ENCODE measurements at regions not wholly inside any gene's neighbourhood (a gene's known extent, or its start where the extent isn't known, plus 50 kb on each side); places are given as distances from the start of the nearest gene placed in this dataset.
A peak's percentile ranks its signal among the peaks of the same experiment; 100 is the strongest.
"Not testable (repeated sequence)": the region's sequence is repeated elsewhere in the genome, so short reads cannot be mapped to it uniquely, and the experiment has no call there.

DNA sequence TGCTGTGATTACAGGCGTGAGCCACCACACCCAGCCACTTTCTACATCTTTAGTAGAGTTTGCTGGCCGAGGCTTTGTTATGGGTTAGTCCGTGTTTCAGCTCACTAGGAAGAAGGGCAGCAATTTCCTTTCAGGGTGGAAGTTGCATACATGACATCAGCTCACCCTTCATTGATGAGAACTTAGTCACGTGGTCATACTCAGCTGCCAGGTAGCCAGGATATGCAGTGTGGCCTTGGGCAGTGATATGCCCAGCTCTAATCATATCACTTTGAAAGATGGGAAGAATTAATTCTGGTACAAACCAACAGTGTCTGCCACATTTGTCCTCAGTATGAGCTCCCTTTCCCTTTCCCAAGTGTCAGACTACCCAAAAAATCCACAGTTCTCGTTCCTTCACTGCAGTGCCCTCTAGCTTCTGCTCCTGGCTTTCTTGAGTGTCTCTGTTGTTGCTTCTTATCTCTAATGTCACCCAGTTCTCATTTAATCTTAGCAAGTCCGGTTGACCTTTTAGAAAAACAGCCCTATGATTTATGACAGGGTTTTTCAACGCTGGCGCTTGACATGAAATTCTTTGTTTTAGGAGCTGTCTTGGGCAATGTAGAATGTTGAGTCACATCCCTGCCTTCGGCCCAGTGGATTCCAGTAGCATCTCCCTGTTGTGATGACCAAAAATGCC is 108.7 kb upstream of the ITGB1 start:
- Mint-ChIP-seq H3K27me3 (no peaks in the 10 kb centered on the region), H3K4me3 (no peak overlapping the region), H3K4me1 (peaks cover 9% of the 10 kb centered on the region), H3K27ac (no peak overlapping the region), H3K36me3 (no peaks in the 10 kb centered on the region), H3K9me3 (peaks cover 2% of the 10 kb centered on the region)
- no peak for ATAC-seq

DNA sequence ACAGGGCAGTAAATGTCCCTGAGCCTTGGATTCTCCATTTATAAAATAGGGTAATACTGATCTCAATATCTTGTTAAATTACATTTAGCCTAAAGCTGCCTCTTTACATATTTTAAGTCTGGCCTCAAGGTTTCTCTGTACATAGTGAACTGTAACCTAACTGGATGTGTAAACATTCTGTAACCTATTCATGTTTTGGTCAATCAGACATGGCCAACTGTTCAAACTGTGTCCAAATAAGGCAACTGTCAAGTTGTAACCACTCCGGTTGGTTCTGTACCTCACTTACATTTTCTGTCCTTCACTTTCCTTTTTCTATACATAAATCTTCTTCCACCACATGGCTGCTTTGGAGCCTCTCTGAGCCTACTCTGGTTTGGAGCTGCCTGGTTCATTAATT is 107.1 kb upstream of the ITGB1 start:
- ATAC-seq: no peak
- H3K27ac Mint-ChIP-seq: no peak overlapping the region
- peaks cover 9% of the 10 kb centered on the region for H3K4me1 Mint-ChIP-seq
- no peak overlapping the region for H3K4me3 Mint-ChIP-seq
- H3K27me3 Mint-ChIP-seq: no peaks in the 10 kb centered on the region
- H3K36me3 Mint-ChIP-seq: no peaks in the 10 kb centered on the region
- H3K9me3 Mint-ChIP-seq: peaks cover 2% of the 10 kb centered on the region

DNA sequence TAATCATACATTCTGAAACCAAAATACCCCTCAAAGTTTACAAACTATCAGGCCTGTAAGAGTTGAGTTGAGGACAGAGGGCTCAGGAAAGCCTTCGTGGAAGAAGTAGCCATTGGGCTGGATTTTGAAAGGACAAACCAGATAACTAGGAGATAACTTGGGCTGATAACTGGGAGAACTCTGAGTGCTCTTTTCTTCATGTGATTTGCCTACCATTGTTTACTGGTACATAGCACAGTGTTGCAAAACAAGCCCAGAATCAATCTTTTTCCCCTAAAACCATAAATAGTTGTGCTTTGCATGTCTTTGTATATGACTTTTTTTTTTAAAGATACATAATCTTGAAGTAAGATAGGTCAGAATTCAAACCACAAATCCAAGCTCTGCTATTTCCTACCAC is 106.7 kb upstream of the ITGB1 start:
- Mint-ChIP-seq H3K9me3 (peaks cover 2% of the 10 kb centered on the region), H3K4me3 (no peak overlapping the region), H3K27ac (no peak overlapping the region), H3K4me1 (peaks cover 8% of the 10 kb centered on the region), H3K36me3 (no peaks in the 10 kb centered on the region), H3K27me3 (no peaks in the 10 kb centered on the region)
- ATAC-seq: no peak

DNA sequence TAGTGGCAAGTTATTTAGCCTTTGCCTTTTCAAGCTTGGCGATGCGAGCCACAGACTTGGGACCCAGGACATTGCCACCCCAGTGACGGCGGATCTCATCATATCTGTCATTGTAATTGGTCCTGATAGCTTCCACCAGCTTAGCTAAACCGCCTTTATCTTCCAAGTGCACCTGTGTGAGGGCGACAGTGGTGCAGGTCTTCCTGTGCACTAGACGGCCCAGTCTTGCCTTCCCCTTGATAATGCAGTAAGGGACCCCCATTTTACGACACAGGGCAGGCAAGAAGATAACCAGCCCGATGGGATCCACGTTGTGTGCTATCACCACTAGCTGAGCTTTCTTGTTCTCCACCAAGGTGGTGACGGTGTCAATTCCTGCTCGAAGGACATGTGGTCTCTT is 99.6 kb upstream of the ITGB1 start:
- no peak for ATAC-seq

DNA sequence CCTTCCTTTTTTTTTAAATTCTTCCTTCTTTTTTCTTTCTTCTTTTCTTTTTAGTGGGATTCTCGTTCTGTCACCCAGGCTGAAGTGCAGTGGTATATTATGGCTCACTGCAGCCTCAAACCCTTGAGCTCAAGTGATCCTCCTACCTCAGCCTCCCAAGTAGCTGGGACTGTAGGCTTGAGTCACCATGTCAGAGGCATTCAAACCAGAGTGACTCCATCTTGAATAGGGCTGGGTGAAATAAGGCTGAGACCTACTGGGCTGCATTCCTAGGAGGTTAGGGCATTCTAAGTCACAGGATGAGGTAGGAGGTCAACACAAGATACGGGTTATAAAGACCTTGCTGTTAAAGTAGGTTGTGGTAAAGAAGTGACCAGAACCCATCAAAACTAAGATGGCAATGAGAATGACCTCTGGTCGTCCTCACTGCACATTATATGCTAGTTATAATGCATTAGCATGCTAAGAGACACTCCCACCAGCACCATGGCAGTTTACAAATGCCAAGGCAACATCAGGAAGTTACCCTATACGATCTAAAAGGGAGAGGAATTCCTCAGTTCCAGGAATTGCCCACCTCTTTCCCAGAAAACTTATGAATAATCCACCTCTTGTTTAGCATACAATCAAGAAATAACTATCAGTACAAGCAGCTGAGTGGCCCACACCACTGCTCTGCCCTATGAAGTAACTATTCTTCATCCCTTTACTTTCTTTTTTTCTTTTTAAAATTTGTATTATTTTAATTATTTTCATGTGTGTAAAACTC is 99.0 kb upstream of the ITGB1 start:
- Mint-ChIP-seq H3K36me3 (no peaks in the 10 kb centered on the region), H3K27me3 (no peaks in the 10 kb centered on the region), H3K27ac (no peak overlapping the region), H3K4me1 (no peaks in the 10 kb centered on the region), H3K9me3 (no peaks in the 10 kb centered on the region), H3K4me3 (no peak overlapping the region)
- no peak for ATAC-seq

More for the DNA sequence above, 99.6 kb upstream of the ITGB1 start:
- Mint-ChIP-seq H3K4me3 (no peak overlapping the region), H3K9me3 (no peaks in the 10 kb centered on the region), H3K27ac (no peak overlapping the region), H3K27me3 (no peaks in the 10 kb centered on the region), H3K4me1 (no peaks in the 10 kb centered on the region), H3K36me3 (no peaks in the 10 kb centered on the region)

DNA sequence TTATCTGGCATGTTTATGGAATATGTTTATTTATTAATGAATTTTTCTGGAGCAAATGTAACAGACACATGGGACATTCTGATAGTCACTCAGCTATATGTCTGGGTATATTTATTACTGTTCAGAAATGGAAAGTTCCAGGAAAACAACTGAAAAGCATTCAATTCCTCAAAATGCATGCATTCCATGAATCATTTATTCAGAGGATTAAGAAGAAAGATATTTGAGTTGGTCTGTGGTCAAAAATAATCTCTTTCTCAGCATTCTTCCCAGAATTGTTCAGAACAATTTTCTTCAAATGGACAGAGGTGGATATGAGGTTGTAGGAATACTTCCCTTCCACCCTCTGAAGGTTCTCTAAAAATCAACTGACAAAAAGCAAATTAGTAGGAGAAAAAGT is 97.6 kb upstream of the ITGB1 start:
- Mint-ChIP-seq H3K36me3 (no peaks in the 10 kb centered on the region), H3K27me3 (no peaks in the 10 kb centered on the region), H3K4me3 (no peak overlapping the region), H3K9me3 (no peaks in the 10 kb centered on the region), H3K4me1 (peaks cover 9% of the 10 kb centered on the region), H3K27ac (no peak overlapping the region)
- no peak for ATAC-seq

DNA sequence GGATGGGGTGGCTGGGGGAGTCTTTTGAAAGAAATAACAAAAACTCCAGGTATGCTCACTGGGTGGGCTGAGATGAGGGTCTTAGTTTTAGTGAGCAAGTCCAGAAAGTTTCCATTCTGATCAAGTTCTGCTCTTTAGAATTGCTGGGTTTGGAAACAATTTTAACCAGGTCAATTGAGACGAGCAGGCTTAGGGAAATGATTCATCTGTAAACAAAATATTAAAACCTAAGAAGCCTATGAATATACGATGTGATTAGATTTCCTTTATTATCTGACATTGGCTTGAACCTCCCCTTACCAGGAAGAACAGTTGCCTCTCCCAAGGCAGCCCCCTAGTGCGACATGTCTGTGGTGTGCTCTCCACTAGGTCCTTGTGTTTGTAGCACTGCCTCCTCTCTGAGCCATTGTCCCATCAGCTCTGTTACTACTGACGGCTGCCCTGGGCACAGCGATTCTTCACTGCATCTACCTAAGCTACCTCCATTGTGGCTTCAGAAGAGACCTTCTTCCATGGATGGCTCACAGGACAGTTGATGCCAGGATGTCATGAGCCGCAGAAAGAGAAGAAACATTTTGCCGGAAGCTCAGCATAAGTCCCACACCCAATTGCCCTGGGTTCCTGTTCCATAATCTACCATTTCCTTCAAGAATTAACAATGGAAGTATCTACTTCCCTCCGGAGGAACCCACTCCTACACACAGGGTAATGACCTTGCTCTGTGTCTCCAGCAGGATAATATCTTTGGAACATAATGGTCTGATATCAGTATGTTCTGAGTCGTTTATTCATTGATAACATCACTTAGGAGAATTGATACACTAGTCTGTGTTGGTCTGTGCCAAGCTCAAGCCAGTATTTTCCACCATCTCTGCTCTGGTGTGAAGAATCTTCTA is 95.1 kb upstream of the ITGB1 start:
- no peaks in the 10 kb centered on the region for H3K27me3 Mint-ChIP-seq
- H3K4me1 Mint-ChIP-seq: peaks cover 13% of the 10 kb centered on the region
- H3K36me3 Mint-ChIP-seq: no peaks in the 10 kb centered on the region
- no peak overlapping the region for H3K4me3 Mint-ChIP-seq
- no peak overlapping the region for H3K27ac Mint-ChIP-seq
- no peak for ATAC-seq
- H3K9me3 Mint-ChIP-seq: no peaks in the 10 kb centered on the region

DNA sequence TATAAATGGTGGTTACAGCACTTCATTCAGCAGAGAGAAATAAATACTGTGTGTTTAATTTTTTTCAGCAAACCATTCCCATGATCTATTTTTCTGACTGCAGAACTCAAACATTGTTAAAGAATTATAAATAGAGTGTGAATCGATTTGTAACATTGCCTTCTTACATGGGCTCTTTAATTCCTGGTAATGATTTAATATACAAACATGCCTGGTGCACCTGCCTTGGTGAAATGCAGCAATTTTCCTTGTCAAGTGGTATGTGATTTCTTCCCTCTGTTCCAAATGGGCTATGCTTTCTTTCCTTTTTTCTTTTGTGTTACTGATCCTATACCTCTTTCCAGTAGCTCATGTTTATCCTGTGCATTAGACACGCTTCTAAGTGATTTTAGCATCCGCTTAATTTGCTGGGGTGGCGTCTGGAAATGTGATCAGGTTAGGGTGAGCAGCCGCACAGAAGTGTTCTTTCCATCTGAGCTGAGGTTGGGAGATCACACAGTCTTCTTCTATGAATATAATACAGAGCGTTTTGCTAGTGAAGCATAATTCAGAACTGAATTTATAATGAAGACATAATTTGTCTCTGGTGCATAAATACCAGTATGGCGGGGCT is 94.3 kb upstream of the ITGB1 start:
- H3K27me3 Mint-ChIP-seq: no peaks in the 10 kb centered on the region
- H3K4me1 Mint-ChIP-seq: peaks cover 18% of the 10 kb centered on the region

DNA sequence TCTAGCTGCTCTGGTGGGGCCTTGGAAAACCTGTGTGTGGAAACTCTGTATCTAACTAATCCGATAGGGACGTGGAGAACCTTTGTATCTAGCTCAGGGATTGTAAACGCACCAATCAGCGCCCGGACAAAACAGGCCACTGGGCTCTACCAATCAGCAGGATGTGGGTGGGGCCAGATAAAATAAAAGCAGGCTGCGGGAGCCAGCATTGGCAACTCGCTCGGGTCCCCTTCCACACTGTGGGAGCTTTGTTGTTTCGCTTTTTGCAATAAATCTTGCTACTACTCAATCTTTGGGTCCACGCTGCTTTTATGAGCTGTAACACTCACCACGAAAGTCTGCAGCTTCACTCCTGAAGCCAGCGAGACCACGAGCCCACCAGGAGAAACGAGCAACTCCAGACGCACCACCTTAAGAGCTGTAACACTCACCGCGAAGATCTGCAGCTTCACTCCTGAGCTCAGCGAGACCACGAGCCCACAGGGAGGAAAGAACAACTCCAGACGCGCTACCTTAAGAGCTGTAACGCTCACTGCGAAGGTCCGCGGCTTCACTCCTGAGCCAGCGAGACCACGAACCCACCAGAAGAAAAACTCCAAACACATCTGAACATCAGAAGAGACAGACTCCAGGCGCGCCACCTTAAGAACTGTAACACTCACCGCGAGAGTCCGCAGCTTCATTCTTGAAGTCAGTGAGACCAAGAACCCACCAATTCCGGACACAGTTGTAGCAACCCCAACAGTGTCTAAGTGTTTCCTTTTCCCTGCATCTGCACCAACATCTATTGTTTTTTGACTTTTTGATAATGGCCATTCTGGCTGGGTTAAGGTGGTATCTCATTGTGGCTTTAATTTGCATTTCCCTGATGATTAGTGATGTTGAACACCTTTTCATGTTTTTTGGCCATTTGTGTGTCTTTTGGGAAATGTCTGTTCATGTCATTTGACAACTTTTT is 92.2 kb upstream of the ITGB1 start:
- H3K27ac Mint-ChIP-seq, H3K36me3 Mint-ChIP-seq, H3K27me3 Mint-ChIP-seq, H3K9me3 Mint-ChIP-seq, ATAC-seq: not testable (repeated sequence)
- peak overlapping the region; percentile 65 for H3K4me3 Mint-ChIP-seq
- peaks cover 19% of the 10 kb centered on the region for H3K4me1 Mint-ChIP-seq

More for the DNA sequence above, 94.3 kb upstream of the ITGB1 start:
- H3K4me3 Mint-ChIP-seq: no peak overlapping the region
- ATAC-seq: no peak
- no peak overlapping the region for H3K27ac Mint-ChIP-seq
- H3K9me3 Mint-ChIP-seq: no peaks in the 10 kb centered on the region
- no peaks in the 10 kb centered on the region for H3K36me3 Mint-ChIP-seq

DNA sequence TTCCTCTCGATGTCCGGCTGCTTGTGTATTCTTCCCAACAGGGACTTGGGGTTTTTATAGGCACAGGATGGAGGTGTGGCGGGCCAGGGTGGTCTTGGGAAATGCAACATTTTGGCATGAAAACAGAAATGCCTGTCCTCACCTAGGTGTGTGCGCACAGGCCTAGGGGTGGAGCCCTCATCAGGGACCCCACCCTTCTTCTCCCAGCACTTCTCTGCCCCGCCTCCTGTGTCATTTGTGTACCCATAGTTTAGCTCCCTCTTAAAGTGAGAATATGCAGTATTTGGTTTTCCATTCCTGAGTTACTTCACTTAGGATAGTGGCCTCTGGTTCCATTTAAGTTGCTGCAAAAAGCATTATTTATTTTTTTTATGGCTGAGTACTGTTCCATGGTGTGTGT is 90.2 kb upstream of the ITGB1 start:
- Mint-ChIP-seq H3K27me3 (no peaks in the 10 kb centered on the region), H3K27ac (no peak overlapping the region), H3K36me3 (no peaks in the 10 kb centered on the region), H3K4me3 (no peak overlapping the region), H3K4me1 (peaks cover 19% of the 10 kb centered on the region), H3K9me3 (no peaks in the 10 kb centered on the region)
- no peak for ATAC-seq

DNA sequence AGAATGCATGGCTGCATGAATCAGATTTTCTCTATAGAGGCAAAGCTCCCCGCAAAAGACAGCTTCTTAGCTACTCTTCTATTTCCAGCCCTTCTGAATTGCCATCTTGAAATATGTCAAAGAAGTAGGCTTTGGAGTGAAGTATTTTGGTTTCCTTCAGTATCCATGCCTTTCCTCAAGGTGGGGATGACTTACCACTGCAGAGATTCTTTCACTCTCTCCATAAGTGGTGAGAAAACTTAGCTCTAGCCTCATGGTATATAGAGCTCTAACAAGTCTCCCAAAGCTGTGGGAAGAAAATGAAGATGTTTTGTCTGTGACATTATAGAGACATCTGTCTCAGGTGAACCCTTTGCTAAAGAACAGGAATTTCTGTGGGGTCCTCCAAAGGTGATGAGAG is 89.6 kb upstream of the ITGB1 start:
- peaks cover 21% of the 10 kb centered on the region for H3K4me1 Mint-ChIP-seq
- ATAC-seq: no peak

DNA sequence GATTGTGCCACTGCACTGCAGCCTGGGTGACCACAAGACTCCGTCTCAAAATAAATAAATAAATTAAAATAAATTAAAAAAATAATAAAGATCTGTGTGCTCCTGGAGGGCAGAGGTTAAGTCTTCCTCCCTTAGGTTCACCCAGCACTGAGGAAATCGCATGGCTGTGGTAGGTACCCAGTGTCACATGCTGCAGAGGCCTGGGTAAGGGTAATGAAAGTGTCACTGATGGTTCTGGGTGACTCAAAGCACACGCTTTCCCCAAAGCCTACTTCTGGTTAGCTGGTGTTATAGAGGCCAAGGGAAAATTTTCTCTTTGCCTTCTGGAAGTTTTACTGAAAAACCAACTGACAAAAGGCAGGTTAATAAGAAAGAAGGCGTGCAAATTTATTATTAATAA is 88.8 kb upstream of the ITGB1 start:
- H3K4me3 Mint-ChIP-seq: no peak overlapping the region
- H3K9me3 Mint-ChIP-seq: no peaks in the 10 kb centered on the region
- H3K36me3 Mint-ChIP-seq: no peaks in the 10 kb centered on the region
- no peaks in the 10 kb centered on the region for H3K27me3 Mint-ChIP-seq
- peaks cover 30% of the 10 kb centered on the region for H3K4me1 Mint-ChIP-seq
- no peak overlapping the region for H3K27ac Mint-ChIP-seq
- ATAC-seq: no peak

More for the DNA sequence above, 89.6 kb upstream of the ITGB1 start:
- Mint-ChIP-seq H3K27ac (no peak overlapping the region), H3K36me3 (no peaks in the 10 kb centered on the region), H3K9me3 (no peaks in the 10 kb centered on the region), H3K4me3 (no peak overlapping the region), H3K27me3 (no peaks in the 10 kb centered on the region)

DNA sequence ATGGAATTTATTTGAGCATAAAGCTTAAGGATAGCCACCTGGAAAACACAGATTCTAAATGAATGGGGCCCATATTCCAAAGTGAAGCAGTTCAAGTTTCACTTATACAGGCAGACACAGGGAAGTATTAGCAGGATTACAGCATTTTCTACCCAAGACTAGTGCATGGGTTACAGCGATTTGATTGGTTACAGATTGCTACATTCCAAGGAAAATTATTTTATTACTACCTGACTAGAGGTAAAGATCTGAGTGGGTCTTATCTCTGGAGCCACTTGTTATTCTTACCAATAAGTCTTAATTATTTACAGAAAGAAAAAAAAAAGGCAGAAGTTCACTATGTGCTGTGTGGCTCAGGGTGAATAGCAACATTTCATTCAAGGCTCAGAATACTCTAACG is 87.4 kb upstream of the ITGB1 start:
- H3K27ac Mint-ChIP-seq: no peak overlapping the region
- no peak overlapping the region for H3K4me3 Mint-ChIP-seq
- no peaks in the 10 kb centered on the region for H3K27me3 Mint-ChIP-seq
- ATAC-seq: no peak
- no peaks in the 10 kb centered on the region for H3K9me3 Mint-ChIP-seq
- peaks cover 20% of the 10 kb centered on the region for H3K4me1 Mint-ChIP-seq
- no peaks in the 10 kb centered on the region for H3K36me3 Mint-ChIP-seq

DNA sequence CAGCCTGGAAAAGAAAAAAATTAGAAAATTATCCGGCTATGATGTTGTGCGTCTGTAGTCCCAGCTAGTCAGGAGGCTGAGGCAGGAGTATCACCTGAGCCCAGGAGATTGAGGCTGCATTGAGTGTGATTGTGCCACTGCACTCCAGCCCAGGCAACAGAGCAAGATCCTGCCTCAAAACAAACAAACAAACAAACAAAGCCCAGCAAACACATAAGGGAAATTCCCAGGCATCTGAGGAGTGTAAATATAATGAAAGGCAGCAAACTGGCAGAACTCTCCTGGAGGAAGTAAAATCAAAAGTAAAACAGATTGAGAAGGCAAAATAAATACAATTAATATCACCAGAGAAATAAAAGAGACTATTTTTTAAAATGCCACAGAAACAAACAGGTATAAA is 84.5 kb upstream of the ITGB1 start:
- Mint-ChIP-seq H3K27ac (no peak overlapping the region), H3K9me3 (no peaks in the 10 kb centered on the region), H3K4me3 (no peak overlapping the region), H3K27me3 (no peaks in the 10 kb centered on the region), H3K4me1 (peaks cover 20% of the 10 kb centered on the region), H3K36me3 (no peaks in the 10 kb centered on the region)
- no peak for ATAC-seq

Measured in stimulated activated memory B cell treated with anti-CD40 and anti-IgM and Interleukin-4, amounts not matched to agents 10 μg/mL and 1 μg/mL and 100 μg/mL, for 72 hours (primary cell).